ENCODE measurements at regions not wholly inside any gene's neighbourhood (a gene's known extent, or its start where the extent isn't known, plus 50 kb on each side); places are given as distances from the start of the nearest gene placed in this dataset.
A peak's percentile ranks its signal among the peaks of the same experiment; 100 is the strongest.

- peak; percentile 96 for TF ChIP-seq CTCF (IDR thresholded peaks at IDR 0.05; ENCODE audit: insufficient read depth, low read depth, low read length, missing control alignments)
- no peak overlapping the region for H3K4me3 ChIP-seq (ENCODE audit: low read depth, low read length)
- peak; percentile 73 for DNase-seq (ENCODE audit: low read depth)
Measured at GRCh38 chr7:35537067-35538023, 157.6 kb downstream of the HERPUD2 start.

GRCh38 chr7:35536396-35536826, 158.5 kb downstream of the HERPUD2 start:
- no peak for TF ChIP-seq CTCF (IDR thresholded peaks at IDR 0.05; ENCODE audit: insufficient read depth, low read depth, low read length, missing control alignments)
- DNase-seq (ENCODE audit: low read depth), result no peak
- H3K4me3 ChIP-seq (ENCODE audit: low read depth, low read length), result no peak overlapping the region

GRCh38 chr7:35533902-35534301, 161.0 kb downstream of the HERPUD2 start:
- no peak for DNase-seq (ENCODE audit: low read depth)
- TF ChIP-seq CTCF (IDR thresholded peaks at IDR 0.05; ENCODE audit: insufficient read depth, low read depth, low read length, missing control alignments), result no peak
- H3K4me3 ChIP-seq (ENCODE audit: low read depth, low read length), result no peak overlapping the region

GRCh38 chr7:35530124-35531109, 164.5 kb downstream of the HERPUD2 start:
- H3K4me3 ChIP-seq (ENCODE audit: low read depth, low read length), result no peak overlapping the region
- TF ChIP-seq CTCF (IDR thresholded peaks at IDR 0.05; ENCODE audit: insufficient read depth, low read depth, low read length, missing control alignments), result no peak
- no peak for DNase-seq (ENCODE audit: low read depth)

- DNase-seq (ENCODE audit: low read depth), result no peak
- no peak for TF ChIP-seq CTCF (IDR thresholded peaks at IDR 0.05; ENCODE audit: insufficient read depth, low read depth, low read length, missing control alignments)
- no peak overlapping the region for H3K4me3 ChIP-seq (ENCODE audit: low read depth, low read length)
Measured at GRCh38 chr7:35529713-35530112, 165.2 kb downstream of the HERPUD2 start.

GRCh38 chr7:35528381-35528977, 166.5 kb downstream of the HERPUD2 start:
- no peak for DNase-seq (ENCODE audit: low read depth)
- H3K4me3 ChIP-seq (ENCODE audit: low read depth, low read length), result no peak overlapping the region
- no peak for TF ChIP-seq CTCF (IDR thresholded peaks at IDR 0.05; ENCODE audit: insufficient read depth, low read depth, low read length, missing control alignments)
